22Rv1 (cell line): ENCODE measurements at regions not wholly inside any gene's neighbourhood (a gene's known extent, or its start where the extent isn't known, plus 50 kb on each side); places are given as distances from the start of the nearest gene placed in this dataset.
A peak's percentile ranks its signal among the peaks of the same experiment; 100 is the strongest.

Experiments used
- H3K27ac ChIP-seq: fragments of 450-650 bp; 2 replicates; pipeline ENCODE4 v1.5.1; 2017
- CTCF ChIP-seq: fragments of 450-650 bp; IDR thresholded peaks from 2 replicates; pipeline ENCODE4 v1.5.1; 2017; ENCODE audit warnings: mild to moderate bottlenecking
- ZFX ChIP-seq: fragments of 450-650 bp; IDR thresholded peaks from 2 replicates; pipeline ENCODE4 v1.6.1; 2017; ENCODE audit warnings: antibody characterized with exemption, borderline replicate concordance

GRCh38 chr3:159929171-159930141, 59.2 kb upstream of the IL12A start:
- no peak overlapping the region for H3K27ac ChIP-seq
- TF ChIP-seq ZFX: no peak
- peak; percentile 19; the same call in 1 of the 2 replicates for TF ChIP-seq CTCF

DNA sequence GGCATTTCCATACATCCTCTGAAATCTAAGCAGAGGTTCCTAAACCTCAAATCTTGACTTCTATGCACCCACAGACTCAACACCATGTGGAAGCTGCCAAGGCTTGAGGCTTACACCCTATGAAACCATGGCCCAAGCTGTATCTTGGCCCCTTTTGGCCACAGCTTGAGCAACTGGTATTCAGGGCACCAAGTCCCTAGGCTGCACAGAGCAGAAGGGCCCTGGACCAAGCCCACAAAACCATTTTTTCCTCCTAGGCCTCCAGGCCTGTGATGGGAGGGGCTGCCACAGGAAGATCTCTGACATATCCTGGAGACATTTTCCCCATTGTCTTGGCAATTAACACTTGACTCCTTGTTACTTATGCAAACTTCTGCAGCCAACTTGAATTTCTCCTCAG, 54.4 kb upstream of the IL12A start:
- TF ChIP-seq ZFX: no peak
- no peak for TF ChIP-seq CTCF
- H3K27ac ChIP-seq: no peak overlapping the region

DNA sequence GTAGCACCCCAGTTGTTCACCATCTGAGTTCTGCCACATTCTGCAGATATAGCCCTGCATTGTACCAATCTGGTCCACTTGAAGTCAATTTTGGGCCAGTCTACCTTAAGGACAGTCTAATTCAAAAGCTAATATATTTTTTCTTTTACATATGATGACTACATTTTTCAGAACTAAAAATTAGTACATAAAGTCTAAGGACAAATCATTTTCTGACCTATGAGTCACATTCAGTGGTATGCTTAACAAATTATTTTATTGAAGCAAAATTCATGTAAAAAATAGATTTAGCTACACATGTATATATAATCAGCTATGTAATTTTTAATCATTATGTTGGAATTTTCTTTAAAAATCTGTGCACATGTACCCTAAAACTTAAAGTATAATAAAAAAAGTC, 52.1 kb upstream of the IL12A start:
- no peak for TF ChIP-seq ZFX
- no peak for TF ChIP-seq CTCF
- H3K27ac ChIP-seq: no peak overlapping the region

DNA sequence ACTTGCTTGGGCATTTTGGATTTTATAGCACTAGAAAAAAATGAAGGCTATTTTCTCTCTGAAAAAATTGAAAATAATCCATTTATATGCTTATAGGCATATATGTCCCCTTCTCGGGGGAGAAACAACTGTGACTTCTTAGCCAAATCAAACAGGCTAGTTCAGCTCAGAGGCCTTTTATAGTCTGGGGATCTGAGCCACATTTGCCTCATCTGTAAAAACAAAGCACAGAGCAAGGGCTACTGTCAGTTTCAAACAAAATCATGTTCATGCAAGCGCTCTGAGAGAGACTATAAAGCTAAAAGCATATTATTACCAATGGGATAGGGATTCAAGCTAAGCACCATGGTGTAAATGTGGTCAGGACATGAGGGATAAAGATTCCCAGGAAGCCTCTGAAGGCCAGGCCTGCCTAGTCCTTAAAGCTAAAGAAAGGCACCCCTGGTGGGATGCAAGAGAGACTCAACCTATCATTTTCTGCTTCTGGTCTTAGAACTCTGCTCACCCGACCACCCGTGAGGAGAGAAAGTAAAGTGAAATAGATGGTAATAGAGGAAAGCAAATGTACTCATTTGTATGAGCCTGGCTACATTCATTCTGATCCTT, 51.0 kb upstream of the IL12A start:
- TF ChIP-seq ZFX (no peak), CTCF (no peak)
- no peak overlapping the region for H3K27ac ChIP-seq

DNA sequence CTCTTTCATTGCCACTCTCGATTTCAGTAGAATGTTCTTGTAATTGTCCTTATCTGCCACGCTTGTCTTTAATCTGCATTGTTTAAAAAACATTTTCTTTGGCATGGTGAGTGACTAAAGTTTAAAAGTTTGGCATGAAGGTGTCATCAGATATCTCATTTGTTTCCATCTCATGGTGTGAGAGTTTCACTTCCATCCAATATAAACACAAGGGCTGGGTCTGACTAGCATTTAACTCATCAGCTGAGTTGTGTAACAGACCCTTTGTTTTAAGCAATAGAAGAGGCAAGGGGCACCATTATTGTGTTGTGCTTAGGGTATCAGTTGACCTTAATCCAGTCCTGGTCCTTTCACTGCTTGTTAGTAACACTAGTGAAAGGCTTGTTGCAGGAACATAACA, 49.9 kb upstream of the IL12A start:
- TF ChIP-seq CTCF: no peak
- no peak overlapping the region for H3K27ac ChIP-seq
